ENCODE measurements at regions not wholly inside any gene's neighbourhood (a gene's known extent, or its start where the extent isn't known, plus 50 kb on each side); places are given as distances from the start of the nearest gene placed in this dataset.
"Not testable (repeated sequence)": the region's sequence is repeated elsewhere in the genome, so short reads cannot be mapped to it uniquely, and the experiment has no call there.

GRCh38 chr2:84129018-84129417, 330.1 kb downstream of the SUCLG1 start:
- DNase-seq = no peak

GRCh38 chr2:84127812-84128211, 331.3 kb downstream of the SUCLG1 start:
- DNase-seq = not testable (repeated sequence)

GRCh38 chr2:84126530-84126929, 332.6 kb downstream of the SUCLG1 start:
- no peak for DNase-seq

GRCh38 chr2:84126084-84126483, 333.0 kb downstream of the SUCLG1 start:
- no peak for DNase-seq

GRCh38 chr2:84116143-84116542, 342.9 kb downstream of the SUCLG1 start:
- no peak for DNase-seq

- no peak for DNase-seq
Measured at GRCh38 chr2:84115173-84115857, 343.8 kb downstream of the SUCLG1 start.

- not testable (repeated sequence) for DNase-seq
Measured at GRCh38 chr2:84103816-84104527, 355.1 kb downstream of the SUCLG1 start.

- DNase-seq = no peak
Measured at GRCh38 chr2:84102274-84102673, 356.8 kb downstream of the SUCLG1 start.

GRCh38 chr2:84088656-84089055, 370.4 kb downstream of the SUCLG1 start:
- DNase-seq = no peak

GRCh38 chr2:84085562-84085961, 373.5 kb downstream of the SUCLG1 start:
- DNase-seq = no peak

- no peak for DNase-seq
Measured at GRCh38 chr2:84084856-84085255, 374.2 kb downstream of the SUCLG1 start.

- DNase-seq = no peak
Measured at GRCh38 chr2:84083984-84084383, 375.1 kb downstream of the SUCLG1 start.

GRCh38 chr2:84078471-84078870, 380.6 kb downstream of the SUCLG1 start:
- DNase-seq = no peak

GRCh38 chr2:84077496-84077895, 381.6 kb downstream of the SUCLG1 start:
- no peak for DNase-seq

- DNase-seq = no peak
Measured at GRCh38 chr2:84071050-84071449, 388.0 kb downstream of the SUCLG1 start.

- no peak for DNase-seq
Measured at GRCh38 chr2:84065857-84066256, 393.2 kb downstream of the SUCLG1 start.

GRCh38 chr2:84057917-84058560, 401.0 kb downstream of the SUCLG1 start:
- no peak for DNase-seq

GRCh38 chr2:84055816-84056215, 403.3 kb downstream of the SUCLG1 start:
- no peak for DNase-seq

- not testable (repeated sequence) for DNase-seq
Measured at GRCh38 chr2:84054577-84054976, 404.5 kb downstream of the SUCLG1 start.

- DNase-seq = no peak
Measured at GRCh38 chr2:84052913-84053312, 406.2 kb downstream of the SUCLG1 start.

GRCh38 chr2:84052043-84052442, 407.0 kb downstream of the SUCLG1 start:
- no peak for DNase-seq

- DNase-seq = no peak
Measured at GRCh38 chr2:84048964-84049363, 410.1 kb downstream of the SUCLG1 start.

GRCh38 chr2:84041506-84041905, 417.6 kb downstream of the SUCLG1 start:
- DNase-seq = no peak

GRCh38 chr2:84040281-84040680, 418.8 kb downstream of the SUCLG1 start:
- no peak for DNase-seq
